Caco-2 (cell line): ENCODE measurements at regions not wholly inside any gene's neighbourhood (a gene's known extent, or its start where the extent isn't known, plus 50 kb on each side); places are given as distances from the start of the nearest gene placed in this dataset.

Experiments used
- BruUV-seq: library from RNA; stranded (reverse); fragments of 400-500 nt; replicated peaks from 2 replicates; lab custom pipeline; 2021; lab: Mats Ljungman, UMichigan
- CTCF ChIA-PET: fragments of 300-600 bp; sonication (Branson Sonifier 250); formaldehyde crosslinking; loops from one replicate; lab custom pipeline; 2022; ENCODE audit warnings: antibody characterized with exemption; lab: Charles Lee
- POLR2A ChIA-PET: fragments of 300-600 bp; sonication (Branson Sonifier 250); formaldehyde crosslinking; loops from one replicate; lab custom pipeline; 2022; ENCODE audit warnings: antibody characterized with exemption; lab: Charles Lee
- DNase-seq, 2 experiments: peaks; one replicate each; pipeline versions ENCODE4 v3.0.0 to v3.0.0-alpha.2; 2020 to 2022
- H3K27me3 ChIP-seq: replicated peaks from 2 replicates; pipeline ENCODE4 v1.6.0; 2011; ENCODE audit warnings: low read length; ENCODE audit not compliant: control insufficient read depth, insufficient read depth
- H3K36me3 ChIP-seq: 2 replicates; pipeline ENCODE4 v1.5.1; 2011; ENCODE audit warnings: low read length; ENCODE audit not compliant: control insufficient read depth, insufficient read depth
- H3K4me1 ChIP-seq: fragments of 250-450 bp; sonication (Bioruptor Pico); 2 replicates; pipeline ENCODE4 v1.5.1; 2020; ENCODE audit warnings: mild to moderate bottlenecking
- H3K4me3 ChIP-seq: 2 replicates; pipeline ENCODE4 v1.5.1; 2011; ENCODE audit warnings: low read depth, mild to moderate bottlenecking, control low read depth, low read length
- H3K9me3 ChIP-seq: fragments of 250-450 bp; sonication (Bioruptor Pico); 2 replicates; pipeline ENCODE4 v1.5.1; 2020; ENCODE audit warnings: mild to moderate bottlenecking, moderate library complexity
- H3K27ac Mint-ChIP-seq: one replicate; pipeline ENCODE4 v1.8.0; 2022; ENCODE audit warnings: mixed read lengths; ENCODE audit not compliant: unreplicated experiment
- H3K27me3 Mint-ChIP-seq: one replicate; pipeline ENCODE4 v1.8.0; 2022; ENCODE audit warnings: mixed read lengths; ENCODE audit not compliant: insufficient read depth, unreplicated experiment
- H3K36me3 Mint-ChIP-seq: one replicate; pipeline ENCODE4 v1.8.0; 2022; ENCODE audit warnings: mild to moderate bottlenecking, mixed read lengths; ENCODE audit not compliant: insufficient read depth, unreplicated experiment
- H3K4me1 Mint-ChIP-seq: one replicate; pipeline ENCODE4 v1.8.0; 2022; ENCODE audit warnings: low read depth, mixed read lengths; ENCODE audit not compliant: unreplicated experiment
- H3K4me3 Mint-ChIP-seq: one replicate; pipeline ENCODE4 v1.8.0; 2022; ENCODE audit warnings: mild to moderate bottlenecking, moderate library complexity, mixed read lengths; ENCODE audit not compliant: unreplicated experiment
- H3K9me3 Mint-ChIP-seq: one replicate; pipeline ENCODE4 v1.8.0; 2022; ENCODE audit warnings: mixed read lengths; ENCODE audit not compliant: unreplicated experiment
- intact Hi-C: fragments of 100-400 bp; cut with micrococcal nuclease; formaldehyde crosslinking; loops from one replicate; pipeline ENCODE4 v1.10.0; 2022; ENCODE audit not compliant: unreplicated experiment
- TF ChIP-seq, protein P1 (sequence below), 2 experiments: fragments of 200-600 bp in 1 of 2; IDR thresholded peaks; 1 replicate in 1 of 2; 2 replicates in 1 of 2; pipeline versions ENCODE4 v1.5.1 to v1.8.0; 2011 to 2022; ENCODE audit warnings: antibody characterized with exemption in 1 of 2, control low read depth in 1 of 2, inconsistent platforms in 1 of 2, low read depth in 1 of 2, low read length in 1 of 2, mild to moderate bottlenecking in 1 of 2, moderate library complexity in 1 of 2; ENCODE audit not compliant: insufficient read depth in 1 of 2, severe bottlenecking in 1 of 2, unreplicated experiment in 1 of 2

DNA sequence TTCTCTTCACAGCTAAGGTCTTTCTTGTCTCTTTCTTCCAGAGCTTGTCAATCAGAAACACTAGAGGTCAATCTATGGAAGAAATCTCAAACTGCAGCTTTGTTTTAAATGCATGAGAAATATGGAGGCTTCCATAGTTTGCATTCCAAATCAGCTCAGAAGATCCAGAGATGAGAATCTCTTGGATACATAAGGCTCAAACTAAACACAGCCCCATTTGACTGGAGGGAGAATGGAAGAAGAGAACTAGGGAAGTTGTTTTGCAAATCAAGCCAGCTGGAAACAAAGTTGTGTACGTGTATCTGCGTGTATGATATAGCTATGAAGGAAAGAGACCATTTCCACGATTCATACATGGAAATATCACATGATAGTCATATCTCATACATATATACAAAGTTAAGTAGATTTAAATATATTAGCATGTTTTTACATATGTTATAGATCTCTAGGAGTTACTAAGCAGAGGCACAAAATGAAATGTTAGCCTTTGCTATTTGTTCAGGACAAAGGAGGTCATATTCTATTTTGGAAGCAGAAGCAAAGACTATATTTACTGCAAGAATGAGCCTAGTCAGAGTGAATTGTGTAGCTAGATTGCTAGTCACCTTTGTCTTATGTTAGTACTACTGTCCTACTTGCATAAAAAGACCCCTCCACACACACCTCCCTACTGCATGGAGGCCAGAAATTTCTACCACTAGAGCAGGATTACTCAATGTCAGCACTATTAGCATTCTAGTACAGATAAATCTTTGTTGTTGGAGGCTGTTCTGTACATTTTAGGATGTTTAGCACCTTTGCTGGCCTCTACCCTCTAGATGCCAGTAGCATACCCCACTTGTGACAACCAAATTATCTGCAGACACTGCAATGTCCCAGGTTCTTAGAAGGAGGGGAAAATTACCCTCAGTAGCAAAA, 303.5 kb upstream of the CHAC2 start:
- Histone ChIP-seq H3K4me1 (no peaks in the 10 kb centered on the region), H3K4me3 (no peak overlapping the region), H3K36me3 (no peaks in the 10 kb centered on the region), H3K9me3 (no peaks in the 10 kb centered on the region), H3K27me3 (no peaks in the 10 kb centered on the region; the same call in 1 of the 2 replicates)
- DNase-seq, result no peak
- ChIA-PET POLR2A (no interaction called here), CTCF (no interaction called here)
- Mint-ChIP-seq H3K4me3 (no peak overlapping the region), H3K36me3 (no peaks in the 10 kb centered on the region), H3K9me3 (no peaks in the 10 kb centered on the region), H3K27me3 (peaks cover 5% of the 10 kb centered on the region), H3K4me1 (no peaks in the 10 kb centered on the region), H3K27ac (no peak overlapping the region)
- no TSS peak for BruUV-seq
- TF ChIP-seq, protein P1, sequence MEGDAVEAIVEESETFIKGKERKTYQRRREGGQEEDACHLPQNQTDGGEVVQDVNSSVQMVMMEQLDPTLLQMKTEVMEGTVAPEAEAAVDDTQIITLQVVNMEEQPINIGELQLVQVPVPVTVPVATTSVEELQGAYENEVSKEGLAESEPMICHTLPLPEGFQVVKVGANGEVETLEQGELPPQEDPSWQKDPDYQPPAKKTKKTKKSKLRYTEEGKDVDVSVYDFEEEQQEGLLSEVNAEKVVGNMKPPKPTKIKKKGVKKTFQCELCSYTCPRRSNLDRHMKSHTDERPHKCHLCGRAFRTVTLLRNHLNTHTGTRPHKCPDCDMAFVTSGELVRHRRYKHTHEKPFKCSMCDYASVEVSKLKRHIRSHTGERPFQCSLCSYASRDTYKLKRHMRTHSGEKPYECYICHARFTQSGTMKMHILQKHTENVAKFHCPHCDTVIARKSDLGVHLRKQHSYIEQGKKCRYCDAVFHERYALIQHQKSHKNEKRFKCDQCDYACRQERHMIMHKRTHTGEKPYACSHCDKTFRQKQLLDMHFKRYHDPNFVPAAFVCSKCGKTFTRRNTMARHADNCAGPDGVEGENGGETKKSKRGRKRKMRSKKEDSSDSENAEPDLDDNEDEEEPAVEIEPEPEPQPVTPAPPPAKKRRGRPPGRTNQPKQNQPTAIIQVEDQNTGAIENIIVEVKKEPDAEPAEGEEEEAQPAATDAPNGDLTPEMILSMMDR (IDR thresholded peaks at IDR 0.05; ENCODE audit: insufficient read depth in 1 of 2, low read depth in 1 of 2, low read length in 1 of 2, severe bottlenecking in 1 of 2, unreplicated experiment in 1 of 2), result no peak
- intact Hi-C loops, result no loop called here

DNA sequence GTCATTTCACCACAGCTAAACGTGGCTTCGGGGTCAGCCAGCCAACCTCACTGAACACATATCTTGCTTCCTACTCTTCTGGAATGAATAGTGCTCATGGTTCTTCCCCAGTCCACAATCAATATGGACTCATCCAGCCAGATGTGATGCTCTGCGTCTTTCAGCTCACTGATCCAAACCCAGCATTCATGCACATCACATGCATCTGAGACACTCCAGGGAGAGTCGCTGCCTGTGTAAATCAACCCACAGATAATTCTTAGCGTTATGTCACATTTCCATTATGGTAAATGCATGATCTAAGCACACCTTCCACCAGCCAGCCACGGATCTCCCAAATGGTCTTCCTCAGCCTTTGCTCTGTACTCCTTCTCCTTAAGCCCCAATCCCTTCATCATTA, 306.7 kb upstream of the CHAC2 start:
- intact Hi-C loops, result no loop called here
- CTCF ChIA-PET, result no interaction called here
- Histone ChIP-seq H3K4me3 (no peak overlapping the region), H3K36me3 (no peaks in the 10 kb centered on the region), H3K27me3 (no peaks in the 10 kb centered on the region; the same call in 1 of the 2 replicates), H3K4me1 (no peaks in the 10 kb centered on the region), H3K9me3 (no peaks in the 10 kb centered on the region)
- POLR2A ChIA-PET, result no interaction called here
- TF ChIP-seq, protein P1 (IDR thresholded peaks at IDR 0.05; ENCODE audit: insufficient read depth in 1 of 2, low read depth in 1 of 2, low read length in 1 of 2, severe bottlenecking in 1 of 2, unreplicated experiment in 1 of 2), result no peak
- H3K27ac Mint-ChIP-seq, result no peak overlapping the region
- BruUV-seq, result no TSS peak
- no peaks in the 10 kb centered on the region for H3K9me3 Mint-ChIP-seq
- H3K27me3 Mint-ChIP-seq, result peaks cover 6% of the 10 kb centered on the region
- DNase-seq, result no peak
- no peak overlapping the region for H3K4me3 Mint-ChIP-seq
- no peaks in the 10 kb centered on the region for H3K4me1 Mint-ChIP-seq
- no peaks in the 10 kb centered on the region for H3K36me3 Mint-ChIP-seq

DNA sequence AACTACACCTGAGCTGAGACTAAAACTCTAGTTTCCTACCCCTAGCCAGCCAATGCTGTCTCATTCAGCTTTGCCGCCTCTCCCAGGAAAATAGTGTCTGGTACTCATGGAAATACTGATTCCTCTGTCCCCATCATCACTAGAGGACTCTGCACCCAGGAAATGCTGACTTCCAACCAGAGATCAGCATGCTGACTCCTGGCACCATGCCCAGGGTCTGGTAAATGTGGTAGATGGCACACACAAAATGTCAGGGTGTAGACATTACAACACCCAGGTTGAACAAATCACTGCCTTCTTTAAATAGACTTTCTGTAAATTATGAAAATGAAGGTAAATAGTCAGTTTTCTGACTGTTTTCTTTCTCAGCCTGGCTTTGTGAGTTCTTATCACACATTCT, 307.3 kb upstream of the CHAC2 start:
- no peaks in the 10 kb centered on the region for H3K9me3 ChIP-seq
- BruUV-seq, result no TSS peak
- H3K36me3 Mint-ChIP-seq, result no peaks in the 10 kb centered on the region
- CTCF ChIA-PET, result no interaction called here
- no peak overlapping the region for H3K4me3 ChIP-seq
- no peak for DNase-seq
- no peaks in the 10 kb centered on the region; the same call in 1 of the 2 replicates for H3K27me3 ChIP-seq
- POLR2A ChIA-PET, result no interaction called here
- intact Hi-C loops, result no loop called here
- no peaks in the 10 kb centered on the region for H3K4me1 ChIP-seq
- peaks cover 2% of the 10 kb centered on the region for H3K4me1 Mint-ChIP-seq
- peaks cover 6% of the 10 kb centered on the region for H3K27me3 Mint-ChIP-seq
- H3K4me3 Mint-ChIP-seq, result no peak overlapping the region
- H3K27ac Mint-ChIP-seq, result no peak overlapping the region
- TF ChIP-seq, protein P1 (IDR thresholded peaks at IDR 0.05; ENCODE audit: insufficient read depth in 1 of 2, low read depth in 1 of 2, low read length in 1 of 2, severe bottlenecking in 1 of 2, unreplicated experiment in 1 of 2), result no peak
- peaks cover 4% of the 10 kb centered on the region for H3K9me3 Mint-ChIP-seq
- H3K36me3 ChIP-seq, result no peaks in the 10 kb centered on the region
